EL (cell line): ENCODE measurements at regions not wholly inside any gene's neighbourhood (a gene's known extent, or its start where the extent isn't known, plus 50 kb on each side); places are given as distances from the start of the nearest gene placed in this dataset.
A peak's percentile ranks its signal among the peaks of the same experiment; 100 is the strongest.
"Not testable (repeated sequence)": the region's sequence is repeated elsewhere in the genome, so short reads cannot be mapped to it uniquely, and the experiment has no call there.

Experiments used
- DNase-seq: peaks from one replicate; pipeline ENCODE4 v3.0.0-alpha.2; 2016

- DNase-seq: no peak
Observed at GRCh38 chr6:78515271-78515670, 352.1 kb upstream of the IRAK1BP1 start.

DNA sequence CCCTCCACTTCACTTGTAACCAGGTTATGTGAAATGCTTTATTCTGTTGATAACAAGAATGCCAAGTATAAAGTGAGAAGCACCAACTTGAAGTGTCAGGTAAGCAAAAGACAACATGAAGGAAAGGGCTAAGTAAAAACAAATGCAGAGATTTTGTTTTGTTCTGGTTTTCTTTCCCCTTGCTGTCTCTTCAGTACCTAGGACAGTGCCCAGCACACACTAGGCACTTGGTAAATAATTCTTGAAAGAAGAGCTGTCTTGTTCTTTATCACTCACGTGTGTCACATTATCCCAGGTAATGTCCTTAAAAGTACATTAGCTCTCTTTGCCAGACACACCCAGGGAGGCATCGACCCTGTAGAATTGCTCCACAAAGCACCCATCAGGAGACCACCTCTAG, 350.0 kb upstream of the IRAK1BP1 start:
- no peak for DNase-seq

DNA sequence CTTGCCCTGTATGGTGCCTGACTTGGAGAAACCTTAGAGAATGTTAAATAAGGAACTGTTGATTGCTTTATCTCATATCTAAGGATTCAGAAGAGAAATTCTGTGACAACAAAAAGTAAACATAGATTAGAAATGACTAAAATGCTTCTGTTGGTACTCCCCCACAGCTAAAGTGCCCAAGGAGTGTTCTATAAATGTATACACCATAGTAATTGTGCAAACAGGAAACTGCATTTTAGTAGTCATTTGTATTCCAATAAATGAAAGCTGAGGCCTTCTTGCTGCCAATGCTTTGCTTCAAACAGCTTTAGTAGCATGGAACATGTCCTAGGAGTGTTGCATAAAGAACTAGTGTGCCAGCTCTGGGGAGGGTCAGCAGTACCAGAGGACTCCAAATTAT, 343.7 kb upstream of the IRAK1BP1 start:
- DNase-seq: no peak

- DNase-seq: no peak
Observed at GRCh38 chr6:78525976-78526375, 341.4 kb upstream of the IRAK1BP1 start.

- no peak for DNase-seq
Observed at GRCh38 chr6:78526432-78526831, 340.9 kb upstream of the IRAK1BP1 start.

DNA sequence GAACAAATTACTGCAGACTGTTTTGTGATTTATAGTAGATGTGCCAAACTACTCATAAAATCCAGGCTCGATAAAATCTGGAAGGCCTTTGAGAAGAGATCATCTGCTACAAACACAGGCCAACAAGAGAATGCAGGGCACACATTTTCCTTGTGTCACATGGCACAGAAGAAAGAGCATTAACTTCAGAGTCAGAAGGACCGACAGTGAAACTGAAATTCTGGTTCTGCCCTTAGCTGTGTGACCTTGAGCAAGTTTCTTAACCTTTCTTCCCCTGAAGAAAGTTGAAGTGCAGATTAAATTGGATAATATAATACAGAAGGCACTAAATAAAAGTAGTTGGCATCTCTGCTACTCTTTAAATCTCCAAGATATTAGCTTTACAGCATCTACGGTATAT, 338.4 kb upstream of the IRAK1BP1 start:
- no peak for DNase-seq

DNA sequence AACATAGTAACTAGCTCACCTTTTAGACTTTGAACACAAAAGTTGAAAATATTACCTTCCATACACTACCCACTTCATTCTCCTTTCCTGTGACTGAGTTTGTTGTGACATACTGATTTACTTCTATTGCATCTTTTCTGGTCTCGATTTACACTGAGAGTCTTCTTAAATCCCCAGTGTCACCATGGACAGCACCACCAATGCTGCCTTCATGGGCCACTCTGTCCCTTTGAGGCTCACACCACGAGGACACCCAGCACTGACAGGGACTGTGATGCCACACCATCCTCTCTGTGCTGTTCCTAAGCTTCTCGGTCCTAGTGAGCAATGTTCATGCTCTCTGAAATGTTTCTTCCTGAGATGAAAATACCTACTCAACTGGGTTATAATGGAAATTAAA, 337.1 kb upstream of the IRAK1BP1 start:
- DNase-seq: no peak

DNA sequence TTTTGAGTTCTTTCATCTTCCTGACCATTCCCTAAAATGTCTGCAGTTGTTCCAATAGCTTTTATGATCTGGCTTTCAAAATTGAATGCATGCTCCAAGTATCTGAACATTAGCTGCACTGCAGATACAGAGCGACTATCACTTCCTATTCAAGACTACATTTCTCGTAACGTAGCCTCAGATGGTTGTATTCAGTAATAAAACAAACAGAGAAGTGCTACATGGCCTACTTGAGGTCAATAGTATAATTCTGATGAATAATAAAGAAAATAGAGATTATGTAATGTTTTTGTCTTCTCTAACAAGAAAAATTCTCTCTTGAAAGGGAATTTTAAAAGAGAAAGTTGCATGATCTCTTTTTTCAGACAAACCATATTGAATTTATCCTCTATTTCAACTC, 333.9 kb upstream of the IRAK1BP1 start:
- DNase-seq: no peak

DNA sequence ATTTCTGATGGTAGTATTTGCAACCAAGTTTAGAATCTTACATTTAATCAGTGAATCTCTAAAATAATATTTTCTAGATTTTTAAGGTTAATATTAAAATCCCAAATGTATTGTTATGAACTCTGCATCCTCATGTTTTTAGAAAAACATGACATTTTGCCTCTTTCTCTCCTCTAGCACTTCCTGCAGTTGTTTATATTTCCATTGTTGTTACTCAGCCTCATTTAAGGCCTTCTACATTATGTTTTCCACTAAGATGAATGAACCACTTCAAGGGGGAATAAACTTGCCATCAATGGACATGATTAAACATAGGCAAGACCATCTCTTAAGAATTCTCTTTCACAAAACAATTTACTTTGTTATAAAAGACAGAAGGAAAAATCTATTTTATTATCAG, 333.5 kb upstream of the IRAK1BP1 start:
- DNase-seq: no peak

- peak; percentile 52 for DNase-seq
Observed at GRCh38 chr6:78538002-78538401, 329.3 kb upstream of the IRAK1BP1 start.

DNA sequence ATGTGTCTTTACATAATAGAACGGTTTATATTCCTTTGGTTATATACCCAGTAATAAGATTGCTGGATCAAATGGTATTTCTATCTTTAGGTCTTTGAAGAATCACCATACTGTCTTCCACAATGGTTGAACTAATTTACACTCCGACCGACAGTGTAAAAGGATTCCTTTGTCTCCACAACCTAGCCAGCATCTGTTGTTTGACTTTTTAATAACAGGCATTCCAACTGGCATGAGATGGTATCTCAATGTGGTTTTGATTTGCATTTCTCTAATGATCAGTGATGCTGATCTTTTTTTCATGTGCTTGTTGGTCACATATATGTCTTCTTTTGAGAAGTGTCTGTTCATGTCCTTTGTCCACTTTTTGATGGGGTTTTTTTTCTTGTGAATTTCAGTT, 319.7 kb upstream of the IRAK1BP1 start:
- DNase-seq: not testable (repeated sequence)

- DNase-seq: no peak
Observed at GRCh38 chr6:78551361-78551760, 316.0 kb upstream of the IRAK1BP1 start.

DNA sequence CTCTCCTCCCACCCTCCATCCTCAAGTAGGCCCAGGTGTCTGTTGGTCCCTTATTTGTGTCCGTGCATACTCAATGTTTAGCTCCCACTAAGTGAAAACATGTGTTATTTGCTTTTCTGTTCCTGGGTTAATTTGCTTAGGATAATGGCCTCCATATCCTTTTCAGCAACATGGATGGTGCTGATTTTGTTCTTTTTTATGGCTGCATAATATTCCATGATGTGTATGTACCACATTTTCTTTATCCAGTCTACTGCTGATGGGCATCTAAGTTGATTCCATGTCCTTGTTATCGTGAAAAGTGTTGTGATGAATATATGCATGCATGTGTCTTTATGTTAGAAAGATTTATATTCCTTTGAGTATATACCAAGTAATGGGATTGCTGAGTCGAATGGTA, 314.9 kb upstream of the IRAK1BP1 start:
- DNase-seq: no peak

DNA sequence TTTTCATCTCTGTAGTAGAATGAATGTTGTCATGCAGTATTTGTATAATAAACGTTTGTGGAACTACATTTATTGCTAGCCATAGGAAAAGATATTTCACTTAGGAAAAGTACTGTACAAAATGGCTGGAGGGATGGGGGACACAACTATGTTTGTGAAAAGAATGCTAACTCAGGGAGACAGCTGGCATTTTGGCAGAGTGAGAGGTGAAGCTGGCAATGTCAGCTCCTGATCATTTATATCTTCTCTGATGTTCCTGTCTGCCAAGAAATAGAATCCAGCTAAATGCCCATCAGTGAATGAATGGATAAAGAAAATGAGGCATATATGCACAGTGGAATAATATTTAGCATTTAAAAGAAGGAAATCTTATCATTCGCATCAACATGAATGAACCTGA, 313.0 kb upstream of the IRAK1BP1 start:
- no peak for DNase-seq

- DNase-seq: no peak
Observed at GRCh38 chr6:78559056-78559455, 308.3 kb upstream of the IRAK1BP1 start.

DNA sequence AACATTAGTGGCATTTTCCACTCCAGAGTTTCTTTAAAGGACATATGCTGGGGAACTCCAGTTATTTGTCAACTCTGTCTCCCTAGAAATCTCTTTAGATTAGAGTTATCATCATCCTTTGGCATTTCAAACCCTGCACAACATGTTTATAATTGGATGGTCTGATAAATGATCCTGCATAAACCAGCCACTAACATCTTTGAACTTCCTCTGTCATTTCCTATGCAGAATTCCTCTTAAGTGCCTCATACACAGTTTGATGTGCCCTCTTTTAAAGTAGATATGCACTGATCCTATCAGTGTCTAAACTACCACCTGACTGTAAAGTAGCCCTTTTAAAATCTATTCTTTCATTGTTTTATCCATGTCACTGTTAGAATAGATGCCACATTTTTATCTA, 306.3 kb upstream of the IRAK1BP1 start:
- DNase-seq: peak; percentile 15

DNA sequence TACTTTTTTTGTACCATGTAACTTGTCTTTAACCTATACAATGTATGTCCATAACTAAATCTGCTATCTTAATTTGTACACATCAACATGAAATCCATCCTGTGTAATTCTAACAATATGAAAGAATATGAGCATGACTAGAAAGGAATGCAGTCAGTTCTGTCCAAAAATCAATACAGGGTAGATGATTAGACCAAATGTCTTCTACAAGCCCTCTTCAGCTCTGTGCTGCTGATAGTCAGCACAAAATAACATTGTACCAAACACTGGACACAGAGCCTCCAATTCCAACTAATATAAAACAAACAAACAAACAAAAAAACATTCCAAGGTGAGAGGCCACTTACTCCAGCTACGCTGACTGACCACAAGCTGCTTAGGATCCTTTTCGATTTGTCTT, 301.4 kb upstream of the IRAK1BP1 start:
- no peak for DNase-seq

DNA sequence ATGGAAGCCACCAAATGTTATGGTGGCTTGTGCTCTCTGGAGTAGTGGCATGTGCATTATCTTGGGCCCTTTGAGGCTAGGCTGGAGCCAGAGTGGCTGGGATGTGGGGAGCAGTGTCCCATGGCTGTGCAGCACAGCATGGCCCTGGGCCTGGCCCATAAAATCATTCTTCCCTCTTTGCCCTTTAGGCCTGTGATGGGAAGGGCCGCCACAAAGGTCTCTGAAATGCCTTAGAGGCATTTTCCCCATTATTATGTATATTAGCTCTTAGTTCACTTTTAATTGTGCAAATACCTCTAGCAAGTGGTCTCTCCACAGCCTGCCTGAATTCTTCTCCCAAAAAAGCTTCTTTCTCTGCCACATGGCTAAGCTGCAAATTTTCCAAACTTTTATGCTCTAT, 297.3 kb upstream of the IRAK1BP1 start:
- DNase-seq: no peak

DNA sequence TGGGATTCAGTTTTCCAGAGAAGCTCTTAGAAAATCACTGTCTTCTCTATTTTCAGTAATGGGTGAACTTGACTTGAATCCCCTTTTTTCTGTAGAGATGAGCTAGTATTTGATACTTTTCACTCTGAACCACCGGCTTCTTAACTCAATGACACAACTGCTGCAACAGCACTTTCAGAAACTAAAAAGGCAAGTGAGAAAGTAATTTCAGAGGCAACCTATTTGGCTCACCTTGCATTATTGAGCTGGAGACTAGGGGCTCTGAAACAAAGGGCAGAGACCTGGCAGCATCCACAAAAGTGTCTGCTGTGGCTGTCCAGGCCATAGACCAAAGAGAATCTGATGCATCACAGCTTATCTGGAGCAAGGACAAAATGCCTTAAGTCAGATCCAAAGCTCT, 289.8 kb upstream of the IRAK1BP1 start:
- DNase-seq: no peak

DNA sequence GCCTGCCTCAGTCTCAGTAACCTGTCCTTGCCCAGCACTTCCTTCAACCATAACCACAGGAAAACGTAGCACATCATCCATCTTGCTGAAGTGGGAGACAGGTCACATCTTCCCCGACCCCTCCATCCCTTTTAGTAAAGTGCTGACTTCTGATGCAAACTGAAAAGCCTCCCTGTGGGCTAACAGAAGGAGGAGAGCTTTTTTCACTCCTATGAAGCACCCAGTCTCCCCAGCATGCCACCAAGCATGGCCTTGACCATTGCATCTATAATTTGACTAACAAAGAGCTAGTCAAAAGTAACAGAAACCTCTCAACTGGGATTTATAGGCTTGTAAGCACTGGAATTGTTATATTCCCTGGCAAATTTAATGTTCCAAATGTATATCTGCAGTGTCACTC, 288.9 kb upstream of the IRAK1BP1 start:
- DNase-seq: no peak

DNA sequence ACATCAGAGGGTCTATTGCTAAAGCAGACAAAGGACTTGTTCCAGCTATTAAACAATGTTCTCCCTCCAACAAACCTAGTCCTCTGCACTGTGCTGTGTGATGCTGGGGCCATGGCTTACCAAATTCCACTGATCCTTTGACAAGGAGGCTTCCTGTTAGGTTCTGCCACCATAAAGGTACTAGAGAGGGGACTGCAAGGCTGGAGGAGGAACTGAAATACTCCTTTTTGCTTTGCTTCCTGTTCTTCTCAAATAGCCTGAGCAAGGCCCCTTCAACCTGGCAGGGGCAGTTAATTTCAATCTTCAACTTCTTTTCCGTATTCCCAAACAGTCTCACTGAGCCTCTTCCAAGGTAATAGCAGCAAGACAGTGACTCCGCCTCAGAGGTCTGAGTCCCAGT, 286.4 kb upstream of the IRAK1BP1 start:
- DNase-seq: no peak

- no peak for DNase-seq
Observed at GRCh38 chr6:78583079-78583478, 284.3 kb upstream of the IRAK1BP1 start.

- no peak for DNase-seq
Observed at GRCh38 chr6:78589436-78589835, 277.9 kb upstream of the IRAK1BP1 start.

GRCh38 chr6:78593898-78594667, 273.3 kb upstream of the IRAK1BP1 start:
- peak; percentile 25 for DNase-seq

- DNase-seq: no peak
Observed at GRCh38 chr6:78594668-78595066, 272.7 kb upstream of the IRAK1BP1 start.
